SK-N-SH treated with all-trans-retinoic acid at 6 μM for 48 hours (cell line): ENCODE measurements at regions not wholly inside any gene's neighbourhood (a gene's known extent, or its start where the extent isn't known, plus 50 kb on each side); places are given as distances from the start of the nearest gene placed in this dataset.

Source experiments
- BACH2 ChIP-seq: fragments of 250-450 bp; sonication (Bioruptor Pico); IDR thresholded peaks from 2 replicates; pipeline ENCODE4 v1.9.0; 2021; ENCODE audit warnings: mild to moderate bottlenecking, borderline replicate concordance
- POU6F1 ChIP-seq: fragments of 250-450 bp; sonication (Bioruptor Pico); IDR thresholded peaks from 2 replicates; pipeline ENCODE4 v1.8.0; 2021; ENCODE audit warnings: low read depth, mild to moderate bottlenecking, moderate library complexity, borderline replicate concordance
- SNAI2 ChIP-seq: fragments of 250-450 bp; sonication (Bioruptor Pico); IDR thresholded peaks from 2 replicates; pipeline ENCODE4 v1.5.0; 2020; ENCODE audit warnings: mild to moderate bottlenecking, moderate library complexity
- ZFP3 ChIP-seq: fragments of 250-450 bp; sonication (Bioruptor Pico); IDR thresholded peaks from 2 replicates; pipeline ENCODE4 v1.5.0; 2020; ENCODE audit warnings: mild to moderate bottlenecking, moderate library complexity
- ZFP30 ChIP-seq: fragments of 450-650 bp; formaldehyde crosslinking; IDR thresholded peaks from 2 replicates; pipeline ENCODE4 v1.5.0; 2022; ENCODE audit warnings: mild to moderate bottlenecking, moderate library complexity
- ZNF70 ChIP-seq: fragments of 450-650 bp; formaldehyde crosslinking; IDR thresholded peaks from 2 replicates; pipeline ENCODE4 v1.5.0; 2020; ENCODE audit warnings: mild to moderate bottlenecking, moderate library complexity
- TF ChIP-seq, protein P1 (sequence below): fragments of 250-450 bp; sonication (Bioruptor Pico); IDR thresholded peaks from 2 replicates; pipeline ENCODE4 v1.8.0; 2020; ENCODE audit warnings: mild to moderate bottlenecking, moderate library complexity, borderline replicate concordance
- TF ChIP-seq, protein P2 (sequence below): fragments of 250-450 bp; sonication (Bioruptor Pico); IDR thresholded peaks from 2 replicates; pipeline ENCODE4 v1.5.0; 2020; ENCODE audit warnings: mild to moderate bottlenecking, moderate library complexity

GRCh38 chr11:69873166-69874077, 54.2 kb upstream of the FGF3 start:
- TF ChIP-seq SNAI2 (CRISPR knock-in tag) (no peak), ZFP30 (no peak), ZNF70 (CRISPR knock-in tag) (no peak), BACH2 (no peak), POU6F1 (CRISPR knock-in tag) (no peak), ZFP3 (CRISPR knock-in tag) (no peak)
- TF ChIP-seq, protein P1, sequence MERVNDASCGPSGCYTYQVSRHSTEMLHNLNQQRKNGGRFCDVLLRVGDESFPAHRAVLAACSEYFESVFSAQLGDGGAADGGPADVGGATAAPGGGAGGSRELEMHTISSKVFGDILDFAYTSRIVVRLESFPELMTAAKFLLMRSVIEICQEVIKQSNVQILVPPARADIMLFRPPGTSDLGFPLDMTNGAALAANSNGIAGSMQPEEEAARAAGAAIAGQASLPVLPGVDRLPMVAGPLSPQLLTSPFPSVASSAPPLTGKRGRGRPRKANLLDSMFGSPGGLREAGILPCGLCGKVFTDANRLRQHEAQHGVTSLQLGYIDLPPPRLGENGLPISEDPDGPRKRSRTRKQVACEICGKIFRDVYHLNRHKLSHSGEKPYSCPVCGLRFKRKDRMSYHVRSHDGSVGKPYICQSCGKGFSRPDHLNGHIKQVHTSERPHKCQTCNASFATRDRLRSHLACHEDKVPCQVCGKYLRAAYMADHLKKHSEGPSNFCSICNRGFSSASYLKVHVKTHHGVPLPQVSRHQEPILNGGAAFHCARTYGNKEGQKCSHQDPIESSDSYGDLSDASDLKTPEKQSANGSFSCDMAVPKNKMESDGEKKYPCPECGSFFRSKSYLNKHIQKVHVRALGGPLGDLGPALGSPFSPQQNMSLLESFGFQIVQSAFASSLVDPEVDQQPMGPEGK (CRISPR knock-in tag) = no peak
- TF ChIP-seq, protein P2, sequence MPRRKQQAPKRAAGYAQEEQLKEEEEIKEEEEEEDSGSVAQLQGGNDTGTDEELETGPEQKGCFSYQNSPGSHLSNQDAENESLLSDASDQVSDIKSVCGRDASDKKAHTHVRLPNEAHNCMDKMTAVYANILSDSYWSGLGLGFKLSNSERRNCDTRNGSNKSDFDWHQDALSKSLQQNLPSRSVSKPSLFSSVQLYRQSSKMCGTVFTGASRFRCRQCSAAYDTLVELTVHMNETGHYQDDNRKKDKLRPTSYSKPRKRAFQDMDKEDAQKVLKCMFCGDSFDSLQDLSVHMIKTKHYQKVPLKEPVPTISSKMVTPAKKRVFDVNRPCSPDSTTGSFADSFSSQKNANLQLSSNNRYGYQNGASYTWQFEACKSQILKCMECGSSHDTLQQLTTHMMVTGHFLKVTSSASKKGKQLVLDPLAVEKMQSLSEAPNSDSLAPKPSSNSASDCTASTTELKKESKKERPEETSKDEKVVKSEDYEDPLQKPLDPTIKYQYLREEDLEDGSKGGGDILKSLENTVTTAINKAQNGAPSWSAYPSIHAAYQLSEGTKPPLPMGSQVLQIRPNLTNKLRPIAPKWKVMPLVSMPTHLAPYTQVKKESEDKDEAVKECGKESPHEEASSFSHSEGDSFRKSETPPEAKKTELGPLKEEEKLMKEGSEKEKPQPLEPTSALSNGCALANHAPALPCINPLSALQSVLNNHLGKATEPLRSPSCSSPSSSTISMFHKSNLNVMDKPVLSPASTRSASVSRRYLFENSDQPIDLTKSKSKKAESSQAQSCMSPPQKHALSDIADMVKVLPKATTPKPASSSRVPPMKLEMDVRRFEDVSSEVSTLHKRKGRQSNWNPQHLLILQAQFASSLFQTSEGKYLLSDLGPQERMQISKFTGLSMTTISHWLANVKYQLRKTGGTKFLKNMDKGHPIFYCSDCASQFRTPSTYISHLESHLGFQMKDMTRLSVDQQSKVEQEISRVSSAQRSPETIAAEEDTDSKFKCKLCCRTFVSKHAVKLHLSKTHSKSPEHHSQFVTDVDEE (CRISPR knock-in tag) = no peak
